HCT116 (cell line): ENCODE measurements at regions not wholly inside any gene's neighbourhood (a gene's known extent, or its start where the extent isn't known, plus 50 kb on each side); places are given as distances from the start of the nearest gene placed in this dataset.

Experiments used
- EZH2 ChIP-seq: fragments of 200-600 bp; sonication (generic); IDR thresholded peaks from 2 replicates; pipeline ENCODE4 v1.6.1; 2017; ENCODE audit warnings: antibody characterized with exemption, mixed run types
- POLR2AphosphoS5 ChIP-seq: IDR thresholded peaks from 2 replicates; pipeline ENCODE4 v1.6.1; 2011; ENCODE audit warnings: mild to moderate bottlenecking, low read depth, low read length, moderate library complexity
- TF ChIP-seq, protein P1 (sequence below), 3 experiments: fragments of 200-600 bp in 1 of 3; sonication (generic) in 1 of 3; IDR thresholded peaks in 2 of 3; conservative IDR thresholded peaks in 1 of 3; 2 replicates each; pipeline ENCODE4 v1.5.1; 2012 to 2017; ENCODE audit warnings: low read depth in 2 of 3, low read length in 2 of 3, antibody characterized with exemption in 1 of 3, borderline replicate concordance in 1 of 3, control low read depth in 1 of 3, mild to moderate bottlenecking in 1 of 3, mixed read lengths in 1 of 3, mixed run types in 1 of 3, moderate library complexity in 1 of 3; ENCODE audit not compliant: insufficient read depth in 1 of 3
- TF ChIP-seq, protein P2 (sequence below): IDR thresholded peaks from 2 replicates; pipeline ENCODE4 v1.6.1; 2011; ENCODE audit warnings: mild to moderate bottlenecking, low read length, moderate library complexity; ENCODE audit not compliant: insufficient replicate concordance; ENCODE audit errors: extremely low read depth
- TF ChIP-seq, protein P3 (sequence below): IDR thresholded peaks from 2 replicates; pipeline ENCODE4 v1.6.1; 2012; ENCODE audit warnings: low read depth

DNA sequence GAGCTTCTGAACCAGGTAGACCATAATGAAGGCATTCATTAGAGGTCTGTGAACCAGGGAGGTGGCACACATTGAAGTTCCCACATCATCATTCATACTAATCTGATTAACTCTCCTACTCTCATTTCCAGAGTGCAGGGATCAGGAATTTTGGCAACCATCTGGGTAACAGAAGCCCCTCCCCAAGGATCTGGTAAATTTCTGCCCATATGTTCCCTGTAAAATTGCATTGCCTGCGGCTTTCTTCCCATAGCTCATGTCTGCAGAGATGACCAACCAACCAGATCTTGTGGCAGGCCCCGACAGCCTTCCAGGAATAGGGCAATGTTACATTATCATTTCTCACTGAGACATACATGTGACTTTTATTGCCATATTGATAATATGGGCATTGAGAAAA is 111.4 kb upstream of the CHL1 start:
- TF ChIP-seq, protein P1, sequence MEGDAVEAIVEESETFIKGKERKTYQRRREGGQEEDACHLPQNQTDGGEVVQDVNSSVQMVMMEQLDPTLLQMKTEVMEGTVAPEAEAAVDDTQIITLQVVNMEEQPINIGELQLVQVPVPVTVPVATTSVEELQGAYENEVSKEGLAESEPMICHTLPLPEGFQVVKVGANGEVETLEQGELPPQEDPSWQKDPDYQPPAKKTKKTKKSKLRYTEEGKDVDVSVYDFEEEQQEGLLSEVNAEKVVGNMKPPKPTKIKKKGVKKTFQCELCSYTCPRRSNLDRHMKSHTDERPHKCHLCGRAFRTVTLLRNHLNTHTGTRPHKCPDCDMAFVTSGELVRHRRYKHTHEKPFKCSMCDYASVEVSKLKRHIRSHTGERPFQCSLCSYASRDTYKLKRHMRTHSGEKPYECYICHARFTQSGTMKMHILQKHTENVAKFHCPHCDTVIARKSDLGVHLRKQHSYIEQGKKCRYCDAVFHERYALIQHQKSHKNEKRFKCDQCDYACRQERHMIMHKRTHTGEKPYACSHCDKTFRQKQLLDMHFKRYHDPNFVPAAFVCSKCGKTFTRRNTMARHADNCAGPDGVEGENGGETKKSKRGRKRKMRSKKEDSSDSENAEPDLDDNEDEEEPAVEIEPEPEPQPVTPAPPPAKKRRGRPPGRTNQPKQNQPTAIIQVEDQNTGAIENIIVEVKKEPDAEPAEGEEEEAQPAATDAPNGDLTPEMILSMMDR (IDR thresholded peaks at IDR 0.05 in 2 of 3, conservative IDR thresholded peaks at IDR 0.05 in 1 of 3; ENCODE audit: borderline replicate concordance in 1 of 3, insufficient read depth in 1 of 3, low read depth in 2 of 3, low read length in 2 of 3) = no peak
- TF ChIP-seq EZH2 (no peak), POLR2AphosphoS5 (no peak)
- TF ChIP-seq, protein P2, sequence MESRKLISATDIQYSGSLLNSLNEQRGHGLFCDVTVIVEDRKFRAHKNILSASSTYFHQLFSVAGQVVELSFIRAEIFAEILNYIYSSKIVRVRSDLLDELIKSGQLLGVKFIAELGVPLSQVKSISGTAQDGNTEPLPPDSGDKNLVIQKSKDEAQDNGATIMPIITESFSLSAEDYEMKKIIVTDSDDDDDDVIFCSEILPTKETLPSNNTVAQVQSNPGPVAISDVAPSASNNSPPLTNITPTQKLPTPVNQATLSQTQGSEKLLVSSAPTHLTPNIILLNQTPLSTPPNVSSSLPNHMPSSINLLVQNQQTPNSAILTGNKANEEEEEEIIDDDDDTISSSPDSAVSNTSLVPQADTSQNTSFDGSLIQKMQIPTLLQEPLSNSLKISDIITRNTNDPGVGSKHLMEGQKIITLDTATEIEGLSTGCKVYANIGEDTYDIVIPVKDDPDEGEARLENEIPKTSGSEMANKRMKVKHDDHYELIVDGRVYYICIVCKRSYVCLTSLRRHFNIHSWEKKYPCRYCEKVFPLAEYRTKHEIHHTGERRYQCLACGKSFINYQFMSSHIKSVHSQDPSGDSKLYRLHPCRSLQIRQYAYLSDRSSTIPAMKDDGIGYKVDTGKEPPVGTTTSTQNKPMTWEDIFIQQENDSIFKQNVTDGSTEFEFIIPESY = no peak
- TF ChIP-seq, protein P3, sequence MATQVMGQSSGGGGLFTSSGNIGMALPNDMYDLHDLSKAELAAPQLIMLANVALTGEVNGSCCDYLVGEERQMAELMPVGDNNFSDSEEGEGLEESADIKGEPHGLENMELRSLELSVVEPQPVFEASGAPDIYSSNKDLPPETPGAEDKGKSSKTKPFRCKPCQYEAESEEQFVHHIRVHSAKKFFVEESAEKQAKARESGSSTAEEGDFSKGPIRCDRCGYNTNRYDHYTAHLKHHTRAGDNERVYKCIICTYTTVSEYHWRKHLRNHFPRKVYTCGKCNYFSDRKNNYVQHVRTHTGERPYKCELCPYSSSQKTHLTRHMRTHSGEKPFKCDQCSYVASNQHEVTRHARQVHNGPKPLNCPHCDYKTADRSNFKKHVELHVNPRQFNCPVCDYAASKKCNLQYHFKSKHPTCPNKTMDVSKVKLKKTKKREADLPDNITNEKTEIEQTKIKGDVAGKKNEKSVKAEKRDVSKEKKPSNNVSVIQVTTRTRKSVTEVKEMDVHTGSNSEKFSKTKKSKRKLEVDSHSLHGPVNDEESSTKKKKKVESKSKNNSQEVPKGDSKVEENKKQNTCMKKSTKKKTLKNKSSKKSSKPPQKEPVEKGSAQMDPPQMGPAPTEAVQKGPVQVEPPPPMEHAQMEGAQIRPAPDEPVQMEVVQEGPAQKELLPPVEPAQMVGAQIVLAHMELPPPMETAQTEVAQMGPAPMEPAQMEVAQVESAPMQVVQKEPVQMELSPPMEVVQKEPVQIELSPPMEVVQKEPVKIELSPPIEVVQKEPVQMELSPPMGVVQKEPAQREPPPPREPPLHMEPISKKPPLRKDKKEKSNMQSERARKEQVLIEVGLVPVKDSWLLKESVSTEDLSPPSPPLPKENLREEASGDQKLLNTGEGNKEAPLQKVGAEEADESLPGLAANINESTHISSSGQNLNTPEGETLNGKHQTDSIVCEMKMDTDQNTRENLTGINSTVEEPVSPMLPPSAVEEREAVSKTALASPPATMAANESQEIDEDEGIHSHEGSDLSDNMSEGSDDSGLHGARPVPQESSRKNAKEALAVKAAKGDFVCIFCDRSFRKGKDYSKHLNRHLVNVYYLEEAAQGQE = no peak
